GM23248 (cell line): ENCODE measurements at regions not wholly inside any gene's neighbourhood (a gene's known extent, or its start where the extent isn't known, plus 50 kb on each side); places are given as distances from the start of the nearest gene placed in this dataset.
A peak's percentile ranks its signal among the peaks of the same experiment; 100 is the strongest.

ENCODE experiments used
- DNase-seq: peaks from one replicate; pipeline ENCODE4 v3.0.0-alpha.2; 2015
- H2AFZ ChIP-seq: fragments of 200-600 bp; sonication (generic); 2 replicates; pipeline ENCODE4 v1.6.1; 2016; ENCODE audit warnings: antibody characterized with exemption
- H3F3A ChIP-seq: fragments of 200-600 bp; sonication (generic); 2 replicates; pipeline ENCODE4 v1.6.1; 2016; ENCODE audit warnings: mild to moderate bottlenecking, antibody characterized with exemption, mixed run types; ENCODE audit not compliant: insufficient read depth
- H3K27ac ChIP-seq: fragments of 200-600 bp; sonication (generic); 2 replicates; pipeline ENCODE4 v1.5.1; 2016; ENCODE audit warnings: mild to moderate bottlenecking
- H3K27me3 ChIP-seq: fragments of 200-600 bp; sonication (generic); replicated peaks from 2 replicates; pipeline ENCODE4 v1.6.1; 2016; ENCODE audit warnings: mild to moderate bottlenecking; ENCODE audit not compliant: insufficient read depth
- H3K36me3 ChIP-seq: fragments of 200-600 bp; sonication (generic); 2 replicates; pipeline ENCODE4 v1.6.1; 2016; ENCODE audit warnings: low read depth, mild to moderate bottlenecking
- H3K4me1 ChIP-seq: fragments of 200-600 bp; sonication (generic); 2 replicates; pipeline ENCODE4 v1.6.1; 2016; ENCODE audit warnings: mild to moderate bottlenecking; ENCODE audit not compliant: insufficient read depth
- H3K4me2 ChIP-seq: fragments of 200-600 bp; sonication (generic); one replicate; pipeline ENCODE4 v1.6.1; 2016; ENCODE audit warnings: mild to moderate bottlenecking; ENCODE audit not compliant: unreplicated experiment
- H3K4me3 ChIP-seq: fragments of 200-600 bp; sonication (generic); 2 replicates; pipeline ENCODE4 v1.5.1; 2016; ENCODE audit warnings: mild to moderate bottlenecking
- H3K79me2 ChIP-seq: fragments of 200-600 bp; sonication (generic); 2 replicates; pipeline ENCODE4 v1.6.1; 2016; ENCODE audit warnings: mild to moderate bottlenecking; ENCODE audit not compliant: insufficient read depth
- H3K9ac ChIP-seq: fragments of 200-600 bp; sonication (generic); 2 replicates; pipeline ENCODE4 v1.6.1; 2016; ENCODE audit warnings: mild to moderate bottlenecking
- H3K9me2 ChIP-seq: fragments of 200-600 bp; sonication (generic); 2 replicates; pipeline ENCODE4 v1.6.1; 2016; ENCODE audit warnings: mixed run types, mild to moderate bottlenecking, moderate library complexity; ENCODE audit not compliant: insufficient read depth
- H3K9me3 ChIP-seq: fragments of 200-600 bp; sonication (generic); one replicate; pipeline ENCODE4 v1.6.1; 2017; ENCODE audit warnings: low read depth
- H4K20me1 ChIP-seq: fragments of 200-600 bp; sonication (generic); 2 replicates; pipeline ENCODE4 v1.6.0; 2016; ENCODE audit not compliant: insufficient read depth
- EZH2 ChIP-seq: fragments of 200-600 bp; sonication (generic); IDR thresholded peaks from 2 replicates; pipeline ENCODE4 v1.6.1; 2018; ENCODE audit warnings: antibody characterized with exemption, mild to moderate bottlenecking; ENCODE audit not compliant: insufficient read depth, poor library complexity, severe bottlenecking
- EZH2phosphoT487 ChIP-seq: fragments of 200-600 bp; sonication (generic); IDR thresholded peaks from 2 replicates; pipeline ENCODE4 v1.6.1; 2018; ENCODE audit warnings: antibody characterized with exemption, moderate library complexity, mild to moderate bottlenecking, low read depth; ENCODE audit not compliant: insufficient read depth
- WGBS, 2 experiments: methylation state at CpG; one replicate each; pipeline ENCODE4 v1.1.6; 2015 to 2017; ENCODE audit warnings: low lambda C conversion rate in 2 of 2, low coverage in 1 of 2; ENCODE audit errors: missing lambda C conversion rate in 2 of 2; 5-methylcytosine and 5-hydroxymethylcytosine counted together
- in situ Hi-C: fragments of 300-500 bp; cut with MboI; formaldehyde crosslinking; loops from 2 replicates; pipeline ENCODE4 v1.15.0; 2020

GRCh38 chr12:66066137-66066928 is 64.2 kb downstream of the LLPH start:
- Histone ChIP-seq H3K79me2 (no peaks in the 10 kb centered on the region), H3F3A (peaks cover 22% of the 10 kb centered on the region), H2AFZ (peak overlapping the region; percentile 0; the same call in 1 of the 2 replicates), H3K9me3 (no peaks in the 10 kb centered on the region), H3K9ac (no peak overlapping the region), H3K27me3 (no peaks in the 10 kb centered on the region), H3K27ac (no peak overlapping the region), H4K20me1 (no peaks in the 10 kb centered on the region), H3K36me3 (no peaks in the 10 kb centered on the region), H3K4me1 (peaks cover 38% of the 10 kb centered on the region), H3K4me3 (no peak overlapping the region), H3K4me2 (peak overlapping the region; percentile 46), H3K9me2 (no peaks in the 10 kb centered on the region)
- TF ChIP-seq EZH2phosphoT487 (no peak), EZH2 (no peak)
- DNase-seq, result peak; percentile 13
- in situ Hi-C loops, result no loop called here
- 54 to 58% methylated on average over 7 of the region's 7 CpGs for WGBS, 2 experiments

GRCh38 chr12:66065641-66066136 is 64.9 kb downstream of the LLPH start:
- no peak for TF ChIP-seq EZH2
- no peak for TF ChIP-seq EZH2phosphoT487
- Histone ChIP-seq H3K9ac (no peak overlapping the region), H3K79me2 (no peaks in the 10 kb centered on the region), H3K36me3 (no peaks in the 10 kb centered on the region), H3K27me3 (no peaks in the 10 kb centered on the region), H3K9me2 (no peaks in the 10 kb centered on the region), H3K9me3 (no peaks in the 10 kb centered on the region), H3K4me2 (peak overlapping the region; percentile 46), H3F3A (peaks cover 22% of the 10 kb centered on the region), H4K20me1 (no peaks in the 10 kb centered on the region), H3K4me1 (peaks cover 38% of the 10 kb centered on the region), H3K4me3 (no peak overlapping the region), H2AFZ (peak overlapping the region; percentile 0; the same call in 1 of the 2 replicates), H3K27ac (no peak overlapping the region)
- 43 to 48% methylated on average over 3 of the region's 3 CpGs for WGBS, 2 experiments
- in situ Hi-C loops, result no loop called here
- DNase-seq, result peak; percentile 24

DNA sequence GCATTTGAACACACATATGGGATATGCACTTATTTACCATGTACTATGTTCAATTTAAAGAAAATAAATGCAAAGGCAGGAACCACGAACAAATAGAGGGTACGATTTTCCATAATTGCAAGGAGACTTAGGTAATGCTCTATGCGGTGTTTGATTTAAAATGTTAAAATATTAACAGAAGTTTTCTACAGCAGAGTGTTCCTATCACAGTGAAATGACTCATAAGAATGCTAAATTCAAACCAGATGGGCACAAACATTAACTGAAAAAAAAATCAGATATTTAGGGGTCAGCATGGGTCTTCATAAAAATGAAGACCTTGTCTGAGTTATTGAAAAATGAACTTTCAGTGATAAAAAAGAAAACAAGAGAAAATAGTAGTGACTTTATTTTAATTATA is 65.4 kb downstream of the LLPH start:
- Histone ChIP-seq H2AFZ (no peak overlapping the region), H3K9ac (no peak overlapping the region), H3K4me3 (peak overlapping the region; percentile 8; the same call in 1 of the 2 replicates), H3K36me3 (no peaks in the 10 kb centered on the region), H3K79me2 (no peaks in the 10 kb centered on the region), H3K9me3 (no peaks in the 10 kb centered on the region), H3K4me2 (peak overlapping the region; percentile 46), H3K4me1 (peaks cover 38% of the 10 kb centered on the region), H3K9me2 (no peaks in the 10 kb centered on the region), H3F3A (peaks cover 22% of the 10 kb centered on the region), H3K27me3 (no peaks in the 10 kb centered on the region), H3K27ac (no peak overlapping the region), H4K20me1 (no peaks in the 10 kb centered on the region)
- TF ChIP-seq EZH2phosphoT487 (no peak), EZH2 (no peak)
- WGBS, 2 experiments, result 14 to 16% methylated on average over 3 of the region's 3 CpGs
- in situ Hi-C loops, result no loop called here
- peak; percentile 56 for DNase-seq

DNA sequence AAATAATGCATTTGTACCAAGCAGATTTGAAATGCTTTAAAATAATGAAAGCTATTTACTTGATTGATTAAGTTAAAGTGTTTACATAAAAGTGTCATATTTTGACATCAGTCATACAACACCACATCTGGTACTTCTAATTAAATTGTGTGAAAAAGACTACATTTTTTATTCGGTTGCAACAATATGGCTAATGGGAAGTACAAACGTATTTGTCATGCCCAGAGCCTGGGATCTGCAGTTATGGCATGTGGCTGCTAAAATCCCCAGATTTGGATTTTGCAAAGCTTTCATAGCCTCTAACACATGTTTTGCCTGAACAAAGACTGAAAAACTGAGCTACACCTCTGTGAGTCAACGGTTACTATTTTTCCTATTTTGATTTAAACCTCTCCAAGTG is 66.6 kb downstream of the LLPH start:
- Histone ChIP-seq H3K4me1 (peaks cover 38% of the 10 kb centered on the region), H3K4me2 (no peak overlapping the region), H3K79me2 (no peaks in the 10 kb centered on the region), H3K9ac (no peak overlapping the region), H3K4me3 (no peak overlapping the region), H3K27me3 (no peaks in the 10 kb centered on the region), H3K9me2 (no peaks in the 10 kb centered on the region), H3K27ac (no peak overlapping the region), H4K20me1 (no peaks in the 10 kb centered on the region), H3K9me3 (no peaks in the 10 kb centered on the region), H2AFZ (no peak overlapping the region), H3K36me3 (no peaks in the 10 kb centered on the region), H3F3A (peaks cover 22% of the 10 kb centered on the region)
- no peak for TF ChIP-seq EZH2
- TF ChIP-seq EZH2phosphoT487, result no peak
- in situ Hi-C loops, result no loop called here
- 64 to 67% methylated on average over 3 of the region's 3 CpGs for WGBS, 2 experiments
- no peak for DNase-seq

GRCh38 chr12:66062290-66062625 is 68.3 kb downstream of the LLPH start:
- no peaks in the 10 kb centered on the region for H3K9me2 ChIP-seq
- H3K9me3 ChIP-seq, result no peaks in the 10 kb centered on the region
- peaks cover 38% of the 10 kb centered on the region for H3K4me1 ChIP-seq
- H3K27ac ChIP-seq, result no peak overlapping the region
- H3K27me3 ChIP-seq, result no peaks in the 10 kb centered on the region
- no peaks in the 10 kb centered on the region for H3K36me3 ChIP-seq
- peak overlapping the region; percentile 47 for H2AFZ ChIP-seq
- in situ Hi-C loops, result no loop called here
- H3F3A ChIP-seq, result peaks cover 22% of the 10 kb centered on the region
- peak overlapping the region; percentile 23 for H3K4me2 ChIP-seq
- no peak overlapping the region for H3K9ac ChIP-seq
- WGBS, 2 experiments, result 26 to 46% methylated on average over 3 of the region's 3 CpGs
- H4K20me1 ChIP-seq, result no peaks in the 10 kb centered on the region
- no peaks in the 10 kb centered on the region for H3K79me2 ChIP-seq
- no peak overlapping the region for H3K4me3 ChIP-seq
- DNase-seq, result peak; percentile 55
- TF ChIP-seq EZH2 (no peak), EZH2phosphoT487 (no peak)
